Smooth muscle cell (in vitro differentiated cells): ENCODE measurements at regions not wholly inside any gene's neighbourhood (a gene's known extent, or its start where the extent isn't known, plus 50 kb on each side); places are given as distances from the start of the nearest gene placed in this dataset.
"Not testable (repeated sequence)": the region's sequence is repeated elsewhere in the genome, so short reads cannot be mapped to it uniquely, and the experiment has no call there.

ENCODE experiments used
- DNase-seq: peaks from one replicate; lab custom pipeline; 2025; ENCODE audit not compliant: unreplicated experiment; lab: John Stamatoyannopoulos, UW
- H2AFZ ChIP-seq: fragments of 200-600 bp; sonication (generic); 2 replicates; pipeline ENCODE4 v1.6.0; 2016; ENCODE audit warnings: antibody characterized with exemption, low read depth, mild to moderate bottlenecking
- H3F3A ChIP-seq: fragments of 200-600 bp; sonication (generic); 2 replicates; pipeline ENCODE4 v1.6.0; 2017; ENCODE audit warnings: antibody characterized with exemption, low read depth
- H3K27ac ChIP-seq: fragments of 200-600 bp; sonication (generic); 2 replicates; pipeline ENCODE4 v1.5.1; 2016; ENCODE audit warnings: low read depth, mild to moderate bottlenecking
- H3K27me3 ChIP-seq: fragments of 200-600 bp; sonication (generic); 2 replicates; pipeline ENCODE4 v1.6.1; 2016; ENCODE audit warnings: low read depth, mild to moderate bottlenecking
- H3K36me3 ChIP-seq: fragments of 200-600 bp; sonication (generic); 2 replicates; pipeline ENCODE4 v1.5.1; 2016; ENCODE audit warnings: low read depth
- H3K4me1 ChIP-seq: fragments of 200-600 bp; sonication (generic); 2 replicates; pipeline ENCODE4 v1.5.1; 2016; ENCODE audit warnings: low read depth
- H3K4me2 ChIP-seq: fragments of 200-600 bp; sonication (generic); 2 replicates; pipeline ENCODE4 v1.6.0; 2016; ENCODE audit warnings: mild to moderate bottlenecking
- H3K4me3 ChIP-seq: fragments of 200-600 bp; sonication (generic); 2 replicates; pipeline ENCODE4 v1.5.1; 2016; ENCODE audit warnings: mild to moderate bottlenecking
- H3K79me2 ChIP-seq: fragments of 200-600 bp; sonication (generic); 2 replicates; pipeline ENCODE4 v1.6.0; 2016; ENCODE audit warnings: low read depth, mild to moderate bottlenecking
- H3K9ac ChIP-seq: fragments of 200-600 bp; sonication (generic); 2 replicates; pipeline ENCODE4 v1.6.0; 2016; ENCODE audit warnings: low read depth
- H3K9me3 ChIP-seq: fragments of 200-600 bp; sonication (generic); replicated peaks from 2 replicates; pipeline ENCODE4 v1.5.1; 2016; ENCODE audit warnings: low read depth
- H4K20me1 ChIP-seq: fragments of 200-600 bp; sonication (generic); 2 replicates; pipeline ENCODE4 v1.6.0; 2016; ENCODE audit warnings: low read depth
- WGBS: methylation state at CpG from one replicate; pipeline ENCODE4 v1.1.7; 2016; ENCODE audit warnings: low lambda C conversion rate; 5-methylcytosine and 5-hydroxymethylcytosine counted together
- TF ChIP-seq, protein P1 (sequence below): fragments of 200-600 bp; sonication (generic); IDR thresholded peaks from 2 replicates; pipeline ENCODE4 v1.5.1; 2017; ENCODE audit warnings: borderline replicate concordance, mild to moderate bottlenecking, antibody characterized with exemption; ENCODE audit not compliant: insufficient read depth, poor library complexity, severe bottlenecking

DNA sequence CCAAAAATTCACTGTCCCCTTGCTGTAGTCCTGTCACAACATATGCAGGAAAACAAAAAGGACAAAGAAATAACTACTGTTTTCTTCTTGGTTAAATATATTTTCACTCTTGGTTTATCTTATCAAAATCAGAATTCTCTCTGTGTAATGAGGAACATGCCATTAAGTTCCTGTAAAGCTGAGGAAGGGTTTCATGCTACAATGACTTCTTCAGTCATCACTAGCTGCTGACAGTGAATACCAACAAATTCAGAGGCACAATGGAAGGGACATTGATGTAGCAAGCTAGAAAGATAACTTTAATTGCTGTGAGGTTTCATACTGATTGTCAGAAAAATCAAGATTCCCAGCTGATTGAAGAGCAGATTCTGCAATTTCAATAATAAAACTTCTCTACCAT, 782.9 kb upstream of the HTR2C start:
- Histone ChIP-seq H3K36me3 (no peaks in the 10 kb centered on the region), H3K9me3 (no peaks in the 10 kb centered on the region), H3K9ac (no peak overlapping the region), H2AFZ (no peak overlapping the region), H3K4me2 (no peak overlapping the region), H3K79me2 (no peaks in the 10 kb centered on the region), H3K27me3 (no peaks in the 10 kb centered on the region), H3K4me1 (peaks cover 10% of the 10 kb centered on the region), H4K20me1 (no peaks in the 10 kb centered on the region), H3K27ac (no peak overlapping the region), H3F3A (no peaks in the 10 kb centered on the region), H3K4me3 (no peak overlapping the region)
- TF ChIP-seq, protein P1, sequence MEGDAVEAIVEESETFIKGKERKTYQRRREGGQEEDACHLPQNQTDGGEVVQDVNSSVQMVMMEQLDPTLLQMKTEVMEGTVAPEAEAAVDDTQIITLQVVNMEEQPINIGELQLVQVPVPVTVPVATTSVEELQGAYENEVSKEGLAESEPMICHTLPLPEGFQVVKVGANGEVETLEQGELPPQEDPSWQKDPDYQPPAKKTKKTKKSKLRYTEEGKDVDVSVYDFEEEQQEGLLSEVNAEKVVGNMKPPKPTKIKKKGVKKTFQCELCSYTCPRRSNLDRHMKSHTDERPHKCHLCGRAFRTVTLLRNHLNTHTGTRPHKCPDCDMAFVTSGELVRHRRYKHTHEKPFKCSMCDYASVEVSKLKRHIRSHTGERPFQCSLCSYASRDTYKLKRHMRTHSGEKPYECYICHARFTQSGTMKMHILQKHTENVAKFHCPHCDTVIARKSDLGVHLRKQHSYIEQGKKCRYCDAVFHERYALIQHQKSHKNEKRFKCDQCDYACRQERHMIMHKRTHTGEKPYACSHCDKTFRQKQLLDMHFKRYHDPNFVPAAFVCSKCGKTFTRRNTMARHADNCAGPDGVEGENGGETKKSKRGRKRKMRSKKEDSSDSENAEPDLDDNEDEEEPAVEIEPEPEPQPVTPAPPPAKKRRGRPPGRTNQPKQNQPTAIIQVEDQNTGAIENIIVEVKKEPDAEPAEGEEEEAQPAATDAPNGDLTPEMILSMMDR: no peak
- no peak for DNase-seq

DNA sequence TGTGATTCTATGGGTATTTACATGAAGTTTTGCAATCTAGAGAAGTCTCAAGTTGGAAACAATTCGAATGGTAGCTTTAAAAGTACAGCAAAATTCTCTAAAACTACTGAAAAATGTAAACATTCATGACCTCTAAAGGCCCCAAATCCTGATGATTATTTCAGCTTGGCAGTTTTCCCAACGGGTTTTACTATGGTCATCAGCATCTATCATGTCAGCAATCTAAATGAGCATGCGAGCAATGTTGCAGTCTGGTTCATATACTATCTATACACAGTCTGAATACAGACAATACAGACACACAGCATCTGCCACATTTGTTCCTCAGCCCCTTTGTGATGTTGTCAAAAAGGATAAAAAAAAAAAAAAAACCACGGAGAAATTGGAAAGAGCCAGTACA, 790.3 kb upstream of the HTR2C start:
- no peaks in the 10 kb centered on the region for H3F3A ChIP-seq
- H3K9me3 ChIP-seq: no peaks in the 10 kb centered on the region
- H3K9ac ChIP-seq: no peak overlapping the region
- WGBS: 35% methylated on average over 4 of the region's 4 CpGs
- H3K4me2 ChIP-seq: no peak overlapping the region
- H3K27ac ChIP-seq: no peak overlapping the region
- peaks cover 10% of the 10 kb centered on the region for H3K4me1 ChIP-seq
- H4K20me1 ChIP-seq: no peaks in the 10 kb centered on the region
- H3K79me2 ChIP-seq: no peaks in the 10 kb centered on the region
- H3K4me3 ChIP-seq: no peak overlapping the region
- no peaks in the 10 kb centered on the region for H3K27me3 ChIP-seq
- H3K36me3 ChIP-seq: no peaks in the 10 kb centered on the region
- DNase-seq: no peak
- H2AFZ ChIP-seq: no peak overlapping the region
- TF ChIP-seq, protein P1: no peak

DNA sequence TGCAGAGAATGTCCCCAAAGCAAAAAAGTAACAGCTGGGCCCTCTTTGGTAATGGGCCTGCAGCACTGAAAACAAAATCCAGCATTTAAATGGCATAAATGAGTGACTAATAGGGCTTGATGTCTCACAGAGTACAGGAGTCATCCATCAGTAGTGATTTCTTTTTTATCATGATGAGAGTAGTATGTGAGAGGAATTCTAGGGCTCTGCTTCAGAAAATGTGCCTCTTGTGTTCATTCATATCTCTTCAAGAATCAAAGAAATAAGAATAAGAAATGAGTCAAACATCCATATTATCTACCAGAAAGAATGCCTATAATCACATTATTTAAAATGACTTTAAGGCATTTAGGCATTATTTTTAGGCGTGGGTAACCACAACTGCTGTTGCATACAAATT, 792.9 kb upstream of the HTR2C start:
- 73% methylated on average over 1 of the region's 1 CpG for WGBS

DNA sequence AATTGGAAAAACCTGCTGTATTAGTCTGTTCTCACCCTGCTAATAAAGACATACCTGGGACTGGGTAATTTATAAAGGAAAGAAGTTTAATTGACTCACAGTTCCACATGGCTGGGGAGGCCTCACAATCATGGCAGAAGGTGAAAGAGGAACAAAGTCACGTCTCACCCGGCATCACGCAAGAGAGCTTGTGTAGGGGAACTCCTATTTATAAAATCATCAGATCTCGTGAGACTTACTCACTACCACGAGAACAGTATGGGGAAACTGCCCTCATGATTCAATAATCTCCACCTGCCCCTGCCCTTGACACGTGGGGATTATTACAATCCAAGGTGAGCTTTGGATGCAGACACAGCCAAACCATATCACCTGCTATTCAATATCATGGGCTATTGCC, 799.1 kb upstream of the HTR2C start:
- H2AFZ ChIP-seq, DNase-seq, H3K36me3 ChIP-seq, H3K9me3 ChIP-seq, H3K27ac ChIP-seq, H3K9ac ChIP-seq, H3K4me1 ChIP-seq, H3K27me3 ChIP-seq, H3F3A ChIP-seq, H3K79me2 ChIP-seq, H3K4me3 ChIP-seq, H4K20me1 ChIP-seq, H3K4me2 ChIP-seq: not testable (repeated sequence)
- WGBS: 92% methylated on average over 6 of the region's 6 CpGs

More for the DNA sequence above, 792.9 kb upstream of the HTR2C start:
- no peaks in the 10 kb centered on the region for H4K20me1 ChIP-seq
- no peak overlapping the region for H2AFZ ChIP-seq
- no peaks in the 10 kb centered on the region for H3K9me3 ChIP-seq
- H3K79me2 ChIP-seq: no peaks in the 10 kb centered on the region
- TF ChIP-seq, protein P1: no peak
- H3K9ac ChIP-seq: no peak overlapping the region
- H3K27me3 ChIP-seq: no peaks in the 10 kb centered on the region
- H3K4me3 ChIP-seq: no peak overlapping the region
- no peaks in the 10 kb centered on the region for H3K36me3 ChIP-seq
- peaks cover 10% of the 10 kb centered on the region for H3K4me1 ChIP-seq
- H3K4me2 ChIP-seq: peak overlapping the region; percentile 4
- peak overlapping the region; percentile 3 for H3K27ac ChIP-seq
- no peaks in the 10 kb centered on the region for H3F3A ChIP-seq
- DNase-seq: no peak
